ENCODE measurements at regions not wholly inside any gene's neighbourhood (a gene's known extent, or its start where the extent isn't known, plus 50 kb on each side); places are given as distances from the start of the nearest gene placed in this dataset.
"Not testable (repeated sequence)": the region's sequence is repeated elsewhere in the genome, so short reads cannot be mapped to it uniquely, and the experiment has no call there.

DNA sequence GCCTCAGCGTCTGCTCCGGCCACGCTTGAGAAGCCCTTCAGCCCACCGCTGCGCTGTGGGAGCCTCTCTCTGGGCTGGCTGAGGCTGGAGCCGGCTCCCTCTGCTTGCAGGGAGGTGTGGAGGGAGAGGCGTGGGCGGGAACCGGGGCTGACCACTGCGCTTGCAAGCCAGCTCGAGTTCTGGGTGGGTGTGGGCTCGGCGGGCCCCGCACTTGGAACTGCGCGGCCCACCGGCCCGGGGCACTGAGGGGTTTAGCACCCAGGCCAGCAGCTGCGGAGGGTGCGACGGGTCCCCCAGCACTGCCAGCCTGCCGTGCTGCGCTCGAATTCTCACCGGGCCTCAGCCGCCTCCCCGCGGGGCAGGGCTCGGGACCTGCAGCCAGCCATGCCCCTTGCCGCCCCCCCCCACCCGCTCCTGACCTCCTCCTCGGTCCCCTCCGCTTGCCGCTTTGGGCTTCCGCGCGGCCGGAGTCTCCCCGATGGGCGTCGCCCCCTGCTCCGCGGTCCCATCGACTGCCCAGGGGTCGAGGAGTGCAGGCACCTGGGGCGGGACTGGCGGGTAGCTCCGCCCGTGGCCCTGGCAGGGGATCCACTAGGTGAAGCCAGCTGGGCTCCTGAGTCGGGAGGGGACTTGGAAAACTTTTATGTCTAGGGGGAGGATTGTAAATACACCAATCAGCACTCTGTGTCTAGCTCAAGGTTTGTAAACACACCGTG lies 106.7 kb downstream of the RAP2B start:
- no peak for DNase-seq (ENCODE audit: low spot score)

DNA sequence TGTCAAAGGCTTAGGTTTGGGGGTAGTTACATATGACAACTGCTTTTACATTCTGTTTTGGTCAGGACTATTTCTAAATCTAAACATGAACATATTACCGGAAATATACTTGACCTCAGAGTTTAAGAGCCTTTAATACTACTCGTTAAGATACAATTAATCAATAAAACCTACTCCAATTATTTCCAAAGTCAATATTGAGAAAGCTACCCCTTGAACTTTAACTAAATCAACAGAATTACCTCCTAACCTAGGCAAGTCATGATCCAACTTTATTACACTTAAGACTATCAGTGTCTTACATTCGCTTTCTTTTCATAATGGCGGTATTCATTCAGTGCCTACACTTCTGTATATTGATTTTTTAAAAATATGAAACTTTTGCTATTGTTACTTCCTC lies 107.7 kb downstream of the RAP2B start:
- DNase-seq (ENCODE audit: low spot score), result no peak

DNA sequence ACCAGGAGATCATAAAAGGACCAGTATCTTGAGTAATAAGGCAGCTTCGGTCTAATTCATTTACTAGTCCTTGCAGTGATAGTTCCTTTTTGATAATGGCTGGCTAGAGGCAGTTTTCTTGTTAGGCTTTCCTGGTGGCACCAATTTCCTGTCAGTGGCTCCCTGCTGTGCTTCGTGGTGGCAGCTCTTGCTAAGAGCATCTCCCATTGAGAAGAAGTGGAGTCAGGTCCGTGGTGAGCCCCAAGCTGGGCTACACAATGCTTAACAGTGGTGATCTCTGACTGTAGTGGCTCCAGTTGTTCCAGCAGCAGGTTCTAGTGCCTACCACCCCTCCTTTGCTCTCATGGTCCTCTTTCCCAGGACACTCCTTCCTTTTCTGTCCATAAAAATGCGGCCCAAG lies 111.2 kb downstream of the RAP2B start:
- DNase-seq (ENCODE audit: low spot score), result no peak

DNA sequence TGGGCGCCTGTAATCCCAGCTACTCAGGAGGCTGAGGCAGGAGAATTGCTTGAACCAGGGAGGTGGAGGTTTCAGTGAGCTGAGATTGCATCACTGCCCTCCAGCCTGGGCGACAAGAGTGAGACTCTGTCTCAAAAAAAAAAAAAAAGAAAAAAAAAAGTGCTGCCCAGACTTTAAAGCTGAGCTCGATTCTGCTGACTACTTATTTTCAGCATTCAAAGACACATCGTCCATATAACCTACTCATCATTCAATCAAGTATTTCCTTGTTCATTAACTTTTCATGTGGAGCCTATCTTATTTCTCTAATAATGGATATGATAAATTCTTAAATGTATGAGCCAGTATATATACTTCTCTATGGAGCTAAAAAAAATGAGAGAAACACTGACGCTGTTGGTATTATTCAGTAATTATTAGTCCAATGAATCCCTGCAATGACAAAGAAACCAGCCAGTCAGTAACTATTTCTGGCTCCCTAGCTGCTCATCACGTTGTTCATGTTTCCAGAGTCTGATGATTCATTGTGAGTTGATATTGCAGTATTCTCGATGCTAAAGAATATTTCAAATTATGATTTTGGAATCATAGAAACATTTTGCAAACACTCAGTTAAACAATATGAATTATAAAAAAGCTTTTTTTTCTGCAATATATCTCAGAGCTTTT lies 111.9 kb downstream of the RAP2B start:
- no peak for DNase-seq (ENCODE audit: low spot score)

DNA sequence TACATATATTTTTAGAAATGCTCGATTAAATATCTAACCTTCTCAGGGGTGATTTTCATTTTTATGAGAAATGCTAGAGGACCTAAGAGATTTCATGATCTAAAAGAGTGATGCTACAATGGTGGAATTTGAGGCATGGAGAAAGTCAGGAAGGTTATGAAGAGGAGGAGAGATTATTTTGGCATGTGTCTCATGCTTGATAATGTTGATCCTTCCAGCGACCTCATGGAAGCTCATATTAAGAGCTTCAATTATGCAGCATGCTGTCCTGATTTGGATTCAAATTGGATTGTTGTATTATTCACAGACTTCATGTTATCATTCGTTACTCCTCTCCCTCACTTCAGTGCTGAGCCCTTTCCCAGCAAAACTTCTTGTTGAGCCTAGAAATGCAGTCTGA lies 112.5 kb downstream of the RAP2B start:
- DNase-seq (ENCODE audit: low spot score), result no peak

DNA sequence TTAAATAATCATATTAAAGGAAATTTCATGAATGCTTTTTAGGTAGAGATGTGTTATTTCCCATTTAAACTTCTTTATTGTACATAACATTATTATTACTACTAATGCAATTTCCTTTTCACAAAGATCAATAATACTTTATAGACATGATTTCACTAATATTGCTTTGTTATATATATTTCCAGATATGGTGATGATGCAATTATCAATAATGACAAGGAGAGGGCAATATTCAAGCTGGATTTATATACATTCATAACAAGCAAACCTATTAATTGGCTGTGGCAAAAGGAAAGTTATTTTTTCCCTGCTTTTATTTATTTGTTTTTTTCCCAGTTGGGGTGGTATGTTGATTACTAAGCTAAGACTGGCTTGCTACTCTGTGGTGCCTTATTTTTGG lies 113.5 kb downstream of the RAP2B start:
- no peak for DNase-seq (ENCODE audit: low spot score)

DNA sequence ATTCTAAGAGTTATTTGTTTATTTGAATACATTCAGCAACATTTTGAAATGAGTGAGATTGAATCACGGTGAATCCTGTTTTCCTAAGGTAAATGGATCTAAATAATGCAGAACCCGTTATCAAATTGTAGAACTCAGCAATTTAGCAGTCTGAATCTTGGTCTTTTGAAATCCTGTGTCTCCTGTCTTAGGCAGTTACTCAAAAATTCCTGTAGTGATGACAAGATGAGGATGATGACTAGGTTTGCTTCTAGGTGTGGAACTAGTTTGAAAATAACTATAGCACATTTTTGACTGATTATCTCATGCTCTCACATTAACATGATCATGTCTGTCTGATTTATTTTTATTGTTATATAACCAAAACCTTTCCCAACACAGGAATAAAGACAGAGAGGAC lies 115.0 kb downstream of the RAP2B start:
- no peak for DNase-seq (ENCODE audit: low spot score)

DNA sequence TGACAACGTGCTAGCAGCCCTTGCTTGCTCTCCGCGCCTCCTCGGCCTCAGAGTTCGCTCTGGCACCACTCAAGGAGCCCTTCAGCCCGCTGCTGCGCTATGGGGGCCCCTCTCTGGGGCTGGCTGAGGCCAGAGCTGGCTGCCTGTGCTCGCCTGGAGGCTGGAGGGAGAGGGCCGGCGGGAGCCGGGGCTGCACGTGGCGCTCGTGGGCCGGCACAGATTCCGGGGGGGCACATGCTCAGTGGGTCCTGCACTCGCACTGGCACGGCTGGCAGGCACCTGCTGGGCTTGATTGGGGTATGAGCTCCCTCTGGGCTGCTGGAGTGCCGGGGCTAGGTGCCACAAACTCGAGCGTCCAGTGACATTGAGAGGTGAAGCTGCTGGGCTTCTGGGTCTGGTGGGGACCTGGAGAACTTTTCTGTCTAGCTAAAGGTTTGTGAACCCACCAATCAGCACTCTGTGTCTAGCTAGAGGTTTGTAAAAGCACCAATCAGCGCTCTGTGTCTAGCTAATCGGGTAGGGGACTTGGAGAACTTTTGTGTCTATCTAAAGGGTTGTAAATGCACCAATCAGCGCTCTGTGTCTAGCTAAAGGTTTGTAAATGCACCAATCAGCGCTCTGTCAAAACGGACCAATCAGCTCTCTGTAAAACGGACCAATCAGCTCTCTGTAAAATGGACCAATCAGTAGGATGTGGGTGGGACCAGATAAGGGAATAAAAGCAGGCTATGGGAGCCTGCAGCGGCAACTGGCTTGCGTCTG lies 119.4 kb downstream of the RAP2B start:
- DNase-seq (ENCODE audit: low spot score), result not testable (repeated sequence)

DNA sequence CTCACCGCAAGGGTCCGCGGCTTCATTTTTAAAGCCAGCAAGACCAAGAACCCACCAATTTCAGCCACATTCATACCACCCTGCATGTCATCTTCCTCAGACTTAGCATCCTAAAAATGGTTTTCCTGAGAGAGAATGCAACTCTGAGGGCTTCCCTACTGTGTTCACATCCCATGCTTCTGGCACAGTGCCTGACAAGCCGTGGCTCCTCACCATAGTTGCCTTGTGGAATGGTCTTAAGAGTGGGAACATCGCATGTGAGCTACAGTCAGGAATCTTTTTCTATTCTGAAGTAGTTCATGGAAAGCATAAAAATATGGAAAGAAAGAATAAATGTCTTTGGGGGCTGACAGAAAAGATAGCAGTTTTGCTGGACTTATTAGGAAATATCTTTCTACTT lies 120.3 kb downstream of the RAP2B start:
- DNase-seq (ENCODE audit: low spot score), result no peak

DNA sequence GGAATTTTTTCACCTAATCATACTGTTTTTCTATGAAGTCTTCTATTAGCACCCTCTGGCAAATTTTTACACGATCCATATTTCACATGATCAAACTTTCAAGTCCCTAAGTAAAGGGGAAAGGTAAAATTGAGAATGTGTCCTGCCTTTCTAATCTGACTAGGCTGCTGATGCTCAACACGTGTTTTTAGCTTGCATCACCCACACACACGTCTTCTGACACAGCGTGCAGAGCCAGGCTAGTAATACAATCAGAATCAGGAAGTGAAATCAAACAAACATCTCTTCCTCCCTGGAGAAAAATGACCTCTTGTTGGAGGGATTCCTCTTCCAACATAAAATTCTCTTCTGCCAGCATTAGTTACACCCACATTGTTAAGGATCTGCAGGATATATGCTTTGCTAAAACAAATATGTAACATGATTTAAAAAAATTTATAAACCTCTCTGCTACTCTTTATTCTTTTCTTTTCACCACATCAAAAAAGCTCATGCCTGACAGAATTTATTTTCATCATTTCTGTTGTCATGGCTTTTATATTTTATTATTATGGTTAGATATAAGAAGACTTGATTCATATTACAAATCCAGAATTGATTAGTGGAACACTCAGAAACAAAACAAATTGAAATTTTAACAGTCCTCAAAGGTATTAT lies 122.4 kb downstream of the RAP2B start:
- peak; percentile 76 for DNase-seq (ENCODE audit: low spot score)

DNA sequence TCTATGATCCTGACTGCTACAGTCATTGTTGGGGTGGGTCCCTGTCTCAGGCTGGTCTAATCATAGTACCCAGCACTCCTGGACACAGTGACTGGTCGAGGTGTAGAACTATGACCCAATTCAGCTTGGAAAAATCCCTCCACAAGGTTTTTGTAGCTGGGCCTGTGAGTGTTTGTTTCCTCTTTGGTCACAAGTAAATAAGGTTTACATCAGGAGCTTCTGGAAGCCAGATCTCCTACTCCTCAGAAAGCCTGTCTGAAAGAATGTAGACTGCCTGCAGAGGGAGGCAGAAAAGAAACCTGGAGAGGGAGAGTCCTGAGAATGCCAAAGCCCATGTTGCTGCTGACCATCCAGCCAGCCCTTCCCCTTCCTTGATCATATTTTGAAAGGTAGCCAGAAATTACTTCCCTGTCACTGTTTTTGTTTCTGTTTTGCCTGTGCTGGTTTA lies 123.2 kb downstream of the RAP2B start:
- DNase-seq (ENCODE audit: low spot score), result peak; percentile 34

DNA sequence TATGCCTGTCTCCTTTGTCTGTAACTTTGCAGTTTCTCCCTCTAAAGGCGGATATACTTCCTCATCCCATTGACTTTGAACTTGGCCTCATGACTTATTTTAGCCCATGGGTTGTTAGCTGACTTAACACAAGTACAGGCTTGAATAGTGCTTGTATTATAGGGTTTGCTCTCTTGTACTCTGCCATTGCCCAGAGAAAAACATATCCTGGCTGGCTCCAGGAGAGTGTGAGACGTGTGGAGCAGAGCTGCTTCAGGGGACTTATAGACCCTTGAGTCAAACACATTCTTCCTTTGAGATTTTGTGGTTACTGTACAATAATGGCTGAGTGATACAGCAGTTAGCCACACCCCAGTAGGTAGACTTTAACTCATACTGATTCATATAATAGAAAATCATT lies 124.0 kb downstream of the RAP2B start:
- peak; percentile 62 for DNase-seq (ENCODE audit: low spot score)

DNA sequence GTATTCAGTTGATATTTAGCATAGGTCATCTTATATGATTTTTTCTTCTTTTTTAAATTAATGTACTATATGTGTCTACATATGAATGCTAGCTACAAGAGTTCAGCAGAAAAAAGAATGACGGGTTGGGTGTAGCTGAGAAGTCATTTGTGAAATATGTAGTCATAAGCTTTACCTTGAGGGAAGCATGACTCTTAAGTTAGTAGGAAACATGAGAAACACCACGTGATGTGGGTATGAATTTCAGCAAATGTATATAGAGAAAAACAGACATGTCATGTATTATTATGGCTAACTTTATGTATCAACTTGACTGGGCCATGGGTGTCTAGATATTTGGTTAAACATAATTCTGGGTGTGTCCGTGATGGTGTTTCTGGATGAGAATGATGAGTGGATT lies 125.0 kb downstream of the RAP2B start:
- DNase-seq (ENCODE audit: low spot score), result no peak

DNA sequence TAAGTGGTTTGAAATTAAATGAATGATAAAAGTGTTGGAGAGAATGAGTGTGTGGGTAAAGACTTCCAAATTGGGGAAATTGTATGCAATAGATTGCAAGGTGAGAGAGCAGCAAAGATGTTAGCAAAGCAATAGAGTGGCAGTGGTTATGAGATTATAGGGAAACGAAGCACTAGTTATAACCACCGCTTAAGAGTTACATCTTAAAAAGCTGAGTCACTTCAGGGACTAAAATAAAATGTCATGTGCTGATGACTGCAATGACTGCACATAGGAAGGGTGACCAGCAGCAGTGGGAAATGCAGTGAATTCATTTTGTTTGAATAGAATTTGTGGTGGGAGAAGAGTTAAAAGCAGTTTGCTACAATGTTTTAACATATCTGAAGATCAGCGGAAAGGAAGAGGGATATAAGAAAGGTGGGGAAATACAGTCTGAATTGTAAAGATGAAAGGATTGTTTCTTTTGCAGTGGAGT lies 127.3 kb downstream of the RAP2B start:
- DNase-seq (ENCODE audit: low spot score), result peak; percentile 43

DNA sequence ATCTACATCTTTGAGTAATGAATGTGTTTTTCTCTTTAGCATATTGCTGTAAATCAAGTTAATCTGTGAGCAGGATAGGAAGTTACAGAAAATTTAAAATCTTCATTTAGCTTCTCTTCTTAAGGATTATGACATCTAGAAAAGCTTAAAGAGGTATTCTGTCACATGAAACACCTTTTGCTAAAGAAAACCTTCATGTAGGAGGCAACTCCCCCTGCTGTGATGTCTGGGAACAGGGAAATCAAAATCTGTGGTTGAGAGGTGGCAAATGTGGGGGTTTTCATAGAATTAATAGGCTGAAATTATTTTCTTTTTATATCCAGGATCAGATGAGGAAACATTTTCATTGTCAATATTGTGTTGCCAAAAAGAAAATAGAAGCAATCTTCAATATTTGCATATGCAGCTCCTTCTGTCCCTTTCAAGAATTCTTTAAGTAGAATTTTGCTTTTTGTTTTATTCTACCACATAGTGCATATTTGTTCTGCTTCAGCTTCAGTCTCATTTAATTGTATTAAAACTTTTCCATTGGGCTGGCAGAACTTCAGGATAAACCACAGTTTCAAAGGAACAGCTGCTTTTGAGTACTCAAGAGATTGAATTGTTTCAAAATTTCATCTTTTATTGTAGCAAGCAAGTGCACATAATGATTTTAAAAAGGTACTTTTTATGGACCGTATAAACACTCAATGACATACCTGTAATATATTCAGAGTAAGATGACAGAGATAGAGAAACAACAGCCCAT lies 128.4 kb downstream of the RAP2B start:
- DNase-seq (ENCODE audit: low spot score), result no peak

DNA sequence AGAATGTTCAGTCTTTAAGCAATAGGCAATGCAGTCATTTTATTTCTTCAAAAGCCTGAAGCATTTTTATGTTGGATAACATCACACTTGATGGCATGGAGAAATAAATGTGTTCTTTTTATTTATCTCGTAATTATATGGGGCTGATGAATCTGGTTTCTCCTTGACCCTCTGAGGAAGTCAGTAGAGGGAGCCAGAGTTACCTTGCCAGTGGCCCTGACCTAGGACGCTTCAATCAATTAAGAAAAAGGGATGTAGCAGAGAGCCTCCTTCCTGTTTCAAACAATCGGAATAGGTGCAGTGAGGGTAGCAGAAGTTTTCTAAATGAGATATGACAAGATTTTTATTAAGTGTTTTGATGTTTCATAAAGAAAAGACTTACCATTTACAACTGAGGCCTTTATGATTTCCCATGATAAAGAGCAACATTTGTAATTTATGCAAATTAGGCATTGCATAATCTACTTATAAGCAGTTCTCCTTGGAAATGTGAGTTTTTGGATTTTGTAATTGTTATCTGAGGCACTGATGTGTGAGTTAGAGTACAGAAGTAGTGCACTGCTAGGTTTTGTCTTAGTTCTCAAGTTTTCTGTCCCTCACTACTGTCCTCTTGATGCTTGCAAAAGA lies 129.1 kb downstream of the RAP2B start:
- no peak for DNase-seq (ENCODE audit: low spot score)

DNA sequence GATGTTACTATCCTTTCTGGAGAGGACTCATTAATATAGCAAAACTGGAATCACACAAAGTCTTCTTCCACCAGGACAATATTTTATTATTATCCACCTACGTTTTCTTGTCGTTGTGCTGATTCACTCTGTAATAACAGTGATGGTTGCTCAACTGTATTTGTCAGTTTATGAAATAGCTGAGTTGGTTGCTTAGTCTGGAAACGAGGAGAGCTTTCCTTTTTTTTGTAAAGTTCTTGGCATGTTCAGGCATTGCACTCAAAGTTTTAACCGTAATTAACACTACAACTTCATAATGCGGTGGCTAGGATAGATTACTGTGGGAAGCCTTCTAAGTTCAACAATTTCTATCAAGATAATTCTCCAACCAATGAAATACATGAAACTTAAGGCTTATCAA lies 131.2 kb downstream of the RAP2B start:
- no peak for DNase-seq (ENCODE audit: low spot score)

DNA sequence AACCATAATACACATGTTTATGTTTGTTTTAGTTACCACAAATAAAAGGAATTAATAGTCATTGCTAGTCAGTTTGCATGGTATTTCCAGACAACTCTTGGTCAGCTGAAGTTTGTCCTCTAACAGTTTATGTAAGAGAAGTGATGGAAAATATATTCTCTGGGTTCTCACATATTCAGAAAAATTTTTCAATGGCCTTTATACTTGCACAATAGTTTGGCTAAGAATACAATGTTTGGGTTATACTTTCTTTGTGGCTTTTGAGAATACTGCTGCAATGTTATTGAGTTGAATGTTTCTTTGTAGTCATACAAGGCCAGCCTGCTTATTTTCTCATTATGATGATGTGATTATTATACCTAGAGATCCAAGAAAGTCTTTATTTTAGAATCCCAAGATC lies 133.9 kb downstream of the RAP2B start:
- DNase-seq (ENCODE audit: low spot score), result no peak

DNA sequence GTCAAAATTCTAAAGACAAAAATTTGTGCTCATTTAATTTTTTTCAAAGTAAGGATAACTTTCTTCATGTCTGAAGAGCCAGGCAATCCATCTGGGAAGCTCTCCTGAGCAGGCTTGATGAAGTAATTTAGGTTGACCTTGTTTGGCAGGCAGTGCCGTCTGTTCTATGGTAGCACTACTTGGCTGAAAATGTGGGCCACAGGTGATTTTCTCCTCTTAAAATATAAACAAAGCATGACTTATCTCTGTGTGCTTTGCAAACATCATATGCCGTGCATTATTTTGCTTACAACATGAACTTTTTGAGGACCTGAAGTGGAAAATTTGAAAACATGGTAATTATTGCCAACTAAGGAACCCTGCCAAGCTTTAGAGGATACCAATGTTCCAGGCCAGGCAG lies 143.2 kb downstream of the RAP2B start:
- DNase-seq (ENCODE audit: low spot score), result no peak

DNA sequence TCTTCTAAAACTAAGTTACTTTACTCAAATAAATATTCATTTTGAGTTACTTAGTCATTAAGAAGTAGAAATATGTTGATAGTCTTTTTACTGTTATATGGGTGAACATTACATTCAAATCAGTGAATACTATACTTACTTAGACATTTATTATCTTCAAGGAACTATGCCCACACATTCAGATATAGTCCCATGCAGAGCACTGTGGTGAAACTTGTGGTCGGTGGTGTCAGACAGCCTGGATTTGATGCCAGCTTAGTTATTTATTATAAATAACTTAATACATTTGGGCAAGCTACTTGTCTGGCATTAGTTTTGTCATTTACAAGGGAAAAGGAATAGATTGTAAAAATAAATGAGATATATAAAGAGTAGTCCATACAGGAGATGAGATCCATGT lies 149.5 kb downstream of the RAP2B start:
- no peak for DNase-seq (ENCODE audit: low spot score)

DNA sequence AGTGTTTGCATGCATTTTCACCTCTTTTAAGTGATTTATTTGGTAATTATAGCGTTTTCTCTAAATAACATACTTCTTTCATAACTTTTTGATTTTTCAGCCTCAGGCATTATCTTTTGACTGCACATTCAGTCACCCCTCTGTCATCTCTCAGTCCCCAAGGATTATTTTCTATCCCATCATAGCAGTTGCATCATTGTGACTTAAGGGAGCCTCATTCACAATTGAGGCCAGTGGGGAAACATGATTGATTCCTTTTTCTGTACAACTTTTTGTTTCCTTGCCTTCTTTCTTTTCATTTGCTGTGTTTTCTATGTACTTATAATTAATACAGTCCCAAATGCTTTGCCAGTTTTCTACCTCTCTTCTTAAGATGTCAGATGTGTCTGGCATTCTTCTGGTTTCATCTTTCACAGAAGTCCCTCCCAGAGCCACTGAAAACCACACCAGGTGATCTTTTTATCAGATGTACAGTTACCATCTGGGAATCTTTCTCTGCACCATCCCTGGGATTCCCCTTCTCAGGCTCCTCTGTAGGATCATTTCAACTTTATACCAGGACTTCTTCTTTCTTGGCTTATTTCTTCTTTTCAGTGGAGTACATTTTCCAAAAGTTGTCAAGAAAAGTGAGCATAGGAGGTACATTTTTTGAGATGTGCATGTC lies 151.4 kb downstream of the RAP2B start:
- no peak for DNase-seq (ENCODE audit: low spot score)
